IPS-18c (cell line): ENCODE measurements at regions not wholly inside any gene's neighbourhood (a gene's known extent, or its start where the extent isn't known, plus 50 kb on each side); places are given as distances from the start of the nearest gene placed in this dataset.
"Not testable (repeated sequence)": the region's sequence is repeated elsewhere in the genome, so short reads cannot be mapped to it uniquely, and the experiment has no call there.

Experiments
- H3K4me3 ChIP-seq: 2 replicates; pipeline ENCODE4 v1.7.0; 2013; ENCODE audit warnings: low read depth, mild to moderate bottlenecking, low read length, moderate library complexity; ENCODE audit not compliant: insufficient read depth
- H3K9me3 ChIP-seq: one replicate; pipeline ENCODE4 v1.6.1; 2013; ENCODE audit warnings: mild to moderate bottlenecking, low read length, moderate library complexity; ENCODE audit not compliant: control insufficient read depth, insufficient read depth

- H3K4me3 ChIP-seq, result no peak overlapping the region
- H3K9me3 ChIP-seq, result no peaks in the 10 kb centered on the region
Observed at GRCh38 chr11:135022454-135022853, 610.4 kb upstream of the B3GAT1 start.

GRCh38 chr11:135019899-135020298 is 607.9 kb upstream of the B3GAT1 start:
- no peaks in the 10 kb centered on the region for H3K9me3 ChIP-seq
- H3K4me3 ChIP-seq, result no peak overlapping the region

GRCh38 chr11:135019343-135019871 is 607.4 kb upstream of the B3GAT1 start:
- Histone ChIP-seq H3K4me3 (no peak overlapping the region), H3K9me3 (no peaks in the 10 kb centered on the region)

GRCh38 chr11:135017296-135017695 is 605.3 kb upstream of the B3GAT1 start:
- no peak overlapping the region for H3K4me3 ChIP-seq
- H3K9me3 ChIP-seq, result no peaks in the 10 kb centered on the region

GRCh38 chr11:135015966-135016365 is 603.9 kb upstream of the B3GAT1 start:
- Histone ChIP-seq H3K4me3 (no peak overlapping the region), H3K9me3 (no peaks in the 10 kb centered on the region)

- H3K9me3 ChIP-seq, H3K4me3 ChIP-seq: not testable (repeated sequence)
Observed at GRCh38 chr11:135011313-135011712, 599.3 kb upstream of the B3GAT1 start.

GRCh38 chr11:135009125-135009524 is 597.1 kb upstream of the B3GAT1 start:
- no peaks in the 10 kb centered on the region for H3K9me3 ChIP-seq
- no peak overlapping the region for H3K4me3 ChIP-seq

GRCh38 chr11:135008412-135008811 is 596.4 kb upstream of the B3GAT1 start:
- Histone ChIP-seq H3K4me3 (no peak overlapping the region), H3K9me3 (no peaks in the 10 kb centered on the region)

- Histone ChIP-seq H3K9me3 (no peaks in the 10 kb centered on the region), H3K4me3 (no peak overlapping the region)
Observed at GRCh38 chr11:135008001-135008405, 596.0 kb upstream of the B3GAT1 start.

- Histone ChIP-seq H3K4me3 (no peak overlapping the region), H3K9me3 (no peaks in the 10 kb centered on the region)
Observed at GRCh38 chr11:135006800-135007199, 594.8 kb upstream of the B3GAT1 start.

- Histone ChIP-seq H3K4me3 (no peak overlapping the region; the same call in 1 of the 2 replicates), H3K9me3 (no peaks in the 10 kb centered on the region)
Observed at GRCh38 chr11:135004495-135004894, 592.5 kb upstream of the B3GAT1 start.

GRCh38 chr11:135002236-135002635 is 590.2 kb upstream of the B3GAT1 start:
- H3K4me3 ChIP-seq, result no peak overlapping the region
- H3K9me3 ChIP-seq, result no peaks in the 10 kb centered on the region

GRCh38 chr11:135001581-135001980 is 589.5 kb upstream of the B3GAT1 start:
- no peaks in the 10 kb centered on the region for H3K9me3 ChIP-seq

GRCh38 chr11:135001065-135001464 is 589.0 kb upstream of the B3GAT1 start:
- not testable (repeated sequence) for H3K4me3 ChIP-seq, H3K9me3 ChIP-seq

More at GRCh38 chr11:135001581-135001980, 589.5 kb upstream of the B3GAT1 start:
- no peak overlapping the region for H3K4me3 ChIP-seq

- no peaks in the 10 kb centered on the region for H3K9me3 ChIP-seq
- H3K4me3 ChIP-seq, result no peak overlapping the region
Observed at GRCh38 chr11:134999590-134999989, 587.5 kb upstream of the B3GAT1 start.

- Histone ChIP-seq H3K9me3 (no peaks in the 10 kb centered on the region), H3K4me3 (no peak overlapping the region)
Observed at GRCh38 chr11:134997652-134998320, 585.7 kb upstream of the B3GAT1 start.

GRCh38 chr11:134995741-134996140 is 583.7 kb upstream of the B3GAT1 start:
- Histone ChIP-seq H3K4me3 (no peak overlapping the region), H3K9me3 (no peaks in the 10 kb centered on the region)

- no peak overlapping the region for H3K4me3 ChIP-seq
- H3K9me3 ChIP-seq, result no peaks in the 10 kb centered on the region
Observed at GRCh38 chr11:134994431-134994830, 582.4 kb upstream of the B3GAT1 start.

- no peak overlapping the region for H3K4me3 ChIP-seq
Observed at GRCh38 chr11:134993691-134994243, 581.7 kb upstream of the B3GAT1 start.

More at GRCh38 chr11:134993691-134994243, 581.7 kb upstream of the B3GAT1 start:
- no peaks in the 10 kb centered on the region for H3K9me3 ChIP-seq
